HG03108 (cell line): ENCODE measurements at regions not wholly inside any gene's neighbourhood (a gene's known extent, or its start where the extent isn't known, plus 50 kb on each side); places are given as distances from the start of the nearest gene placed in this dataset.

ENCODE experiments used
- ATAC-seq: cut with Tn5 transposase; IDR thresholded peaks from one replicate; pipeline ENCODE4 v1.9.1; 2021; ENCODE audit warnings: moderate library complexity; ENCODE audit not compliant: unreplicated experiment

DNA sequence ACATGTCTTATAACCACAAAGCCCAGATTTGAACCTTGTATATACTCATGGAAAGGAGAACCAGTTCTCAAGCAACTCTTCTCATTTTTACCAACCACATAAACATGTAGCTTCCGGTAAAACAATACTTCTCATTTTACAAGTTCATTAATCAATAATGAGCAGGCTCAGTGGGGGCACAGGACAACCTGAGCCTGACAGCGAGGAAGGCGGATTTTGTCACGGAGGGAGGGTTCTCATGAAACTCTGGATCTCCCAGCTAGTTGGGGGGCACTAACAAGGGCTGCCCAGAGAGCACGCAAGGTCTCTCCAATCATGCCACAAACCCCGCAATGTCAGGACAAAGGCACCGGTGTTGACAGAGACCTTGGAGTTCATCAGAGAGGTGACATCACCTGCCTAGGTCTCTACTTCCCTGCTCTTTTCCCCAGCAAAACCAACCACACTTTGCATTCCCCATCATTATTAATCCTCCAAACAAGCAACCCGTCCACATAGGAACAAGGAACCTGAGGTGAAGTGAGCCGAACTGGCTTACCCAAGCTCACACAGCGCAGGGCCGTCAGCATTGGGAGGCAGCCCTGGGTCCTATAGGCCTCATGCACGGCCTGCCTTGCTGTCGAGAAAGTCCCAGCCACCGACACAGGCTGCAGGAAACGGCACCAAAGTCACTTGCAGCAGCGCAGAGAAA lies 192.1 kb upstream of the KLF14 start:
- ATAC-seq = peak; percentile 49

DNA sequence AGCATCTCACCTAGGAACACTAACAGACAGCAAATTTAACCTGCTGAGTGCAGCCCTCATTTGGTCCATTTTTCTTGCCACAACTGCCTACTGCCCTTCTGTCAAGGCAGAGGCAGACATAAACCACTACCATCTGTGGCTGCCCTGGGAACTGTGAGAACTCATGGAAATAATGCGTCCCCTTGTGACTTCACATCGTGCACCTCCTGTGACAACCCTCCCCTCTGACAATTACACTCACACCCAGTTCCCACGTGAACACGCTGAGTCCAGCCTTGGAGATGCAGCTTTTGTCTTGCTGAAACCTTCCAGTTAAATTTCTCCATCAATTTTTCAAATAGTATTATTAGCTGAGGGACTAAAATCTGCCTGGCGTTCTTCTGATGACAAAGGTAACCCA lies 193.1 kb upstream of the KLF14 start:
- no peak for ATAC-seq

GRCh38 chr7:130927564-130927963 lies 193.6 kb upstream of the KLF14 start:
- ATAC-seq = no peak

- no peak for ATAC-seq
These were observed 196.1 kb upstream of the KLF14 start for GRCh38 chr7:130929896-130930659.

- ATAC-seq = no peak
These were observed 196.7 kb upstream of the KLF14 start for GRCh38 chr7:130930681-130931080.

GRCh38 chr7:130931423-130931822 lies 197.4 kb upstream of the KLF14 start:
- ATAC-seq = no peak

DNA sequence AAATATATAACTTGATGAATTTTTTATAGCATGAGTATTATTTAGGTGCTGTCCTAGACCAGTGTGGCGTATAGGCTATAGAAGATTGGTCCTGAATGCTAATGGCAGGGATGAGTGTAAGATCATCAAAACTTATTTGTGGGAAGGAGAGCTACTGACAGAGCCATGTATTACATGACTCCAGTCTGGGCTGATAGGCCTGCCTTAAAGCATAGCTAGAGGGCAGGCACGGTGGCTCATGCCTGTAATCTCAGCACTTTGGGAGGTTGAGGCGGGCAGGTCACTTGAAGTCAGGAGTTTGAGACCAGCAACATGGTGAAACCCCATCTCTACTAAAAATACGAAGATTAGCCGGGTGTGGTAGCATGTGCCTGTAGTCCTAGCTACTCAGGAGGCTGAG lies 198.1 kb upstream of the KLF14 start:
- no peak for ATAC-seq

DNA sequence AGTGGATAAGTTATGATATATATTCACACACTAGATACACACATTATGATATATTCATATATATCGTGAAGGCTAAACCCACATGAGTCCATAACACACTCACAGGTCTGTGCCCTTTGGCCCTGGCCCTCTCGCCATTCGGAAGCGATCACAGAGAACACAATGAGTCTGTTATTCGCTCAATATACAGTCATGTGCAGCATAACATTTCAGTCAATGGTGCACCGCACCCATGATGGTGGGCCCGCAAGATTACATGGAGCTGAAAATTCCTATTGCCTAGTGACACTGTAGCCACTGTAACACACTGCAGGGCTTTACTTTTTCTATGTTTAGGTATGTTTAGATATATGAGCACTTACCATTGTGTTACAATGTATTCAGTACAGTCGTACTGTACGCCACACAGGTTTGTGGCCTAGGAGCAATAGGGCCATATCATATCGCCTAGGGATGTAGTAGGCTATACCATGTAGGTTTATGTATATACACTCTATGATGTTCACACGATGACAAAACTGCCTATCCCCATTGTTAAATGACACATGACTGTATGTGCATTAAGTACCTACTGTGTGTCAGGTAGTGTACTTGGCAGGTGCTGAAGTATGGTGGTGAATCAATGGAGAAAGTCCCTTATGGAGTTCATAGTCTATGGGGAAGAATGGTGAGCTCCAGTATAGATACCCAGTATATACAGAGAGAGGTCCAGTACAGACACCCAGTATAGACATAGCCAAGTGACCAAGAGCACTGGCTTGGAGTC lies 198.8 kb upstream of the KLF14 start:
- no peak for ATAC-seq

DNA sequence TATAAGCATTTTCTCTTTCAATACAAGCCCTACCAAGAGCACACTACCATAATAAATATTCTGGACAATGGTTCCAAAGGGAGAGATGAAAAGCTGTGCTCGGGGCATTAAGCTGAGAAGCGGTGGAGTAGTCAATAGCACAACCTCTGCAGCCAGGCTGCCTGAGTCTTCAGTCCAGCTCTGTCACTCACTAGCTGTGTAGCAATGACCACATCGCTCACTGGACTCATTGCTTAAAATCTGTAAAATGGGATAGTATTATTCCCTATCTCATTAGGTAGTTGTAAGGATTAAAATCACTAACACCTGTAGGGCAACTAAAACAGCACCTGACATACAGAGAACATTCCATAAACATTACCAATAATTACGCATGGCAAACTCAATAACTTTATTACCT lies 199.9 kb upstream of the KLF14 start:
- ATAC-seq = no peak

GRCh38 chr7:130935564-130936157 lies 201.7 kb upstream of the KLF14 start:
- ATAC-seq = no peak

- ATAC-seq = no peak
These were observed 202.4 kb upstream of the KLF14 start for GRCh38 chr7:130936202-130936931.

DNA sequence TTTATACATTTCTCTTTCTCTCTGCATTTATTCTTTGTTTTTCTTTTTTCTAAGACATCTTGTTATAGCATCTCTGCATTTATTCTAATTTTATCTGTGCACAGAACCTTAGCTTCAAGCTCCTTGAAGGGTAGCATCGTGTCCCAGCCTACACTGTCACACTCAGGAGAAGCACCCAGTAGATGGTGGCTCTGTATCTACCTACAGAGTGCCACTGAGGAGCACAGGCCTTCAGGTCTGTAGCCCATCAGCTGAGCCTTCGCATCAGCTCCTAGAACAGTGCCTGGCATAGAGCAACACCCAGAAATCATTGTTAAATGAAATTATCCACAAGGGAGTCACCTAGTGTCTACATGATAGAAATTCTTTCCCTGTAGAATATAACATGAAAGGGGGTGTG lies 203.0 kb upstream of the KLF14 start:
- no peak for ATAC-seq

DNA sequence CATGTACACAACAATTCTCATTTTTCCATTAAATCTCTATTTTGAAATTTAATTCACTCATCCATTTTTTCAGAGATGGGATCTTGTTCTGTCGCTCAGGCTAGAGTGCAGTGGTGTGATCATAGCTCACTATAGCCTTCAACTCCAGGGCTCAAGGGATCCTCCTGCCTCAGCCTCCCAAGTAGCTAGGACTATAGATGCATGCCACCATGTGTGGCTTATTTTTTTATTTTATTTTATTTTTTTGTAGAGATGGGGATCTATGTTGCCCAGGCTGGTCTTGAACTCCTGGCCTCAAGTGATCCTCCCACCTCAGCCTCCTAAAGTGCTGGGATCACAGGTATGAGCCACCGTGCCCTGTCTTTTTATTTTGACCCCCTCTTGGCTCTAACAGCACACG lies 203.8 kb upstream of the KLF14 start:
- ATAC-seq = no peak

- ATAC-seq = no peak
These were observed 204.7 kb upstream of the KLF14 start for GRCh38 chr7:130938661-130939060.

DNA sequence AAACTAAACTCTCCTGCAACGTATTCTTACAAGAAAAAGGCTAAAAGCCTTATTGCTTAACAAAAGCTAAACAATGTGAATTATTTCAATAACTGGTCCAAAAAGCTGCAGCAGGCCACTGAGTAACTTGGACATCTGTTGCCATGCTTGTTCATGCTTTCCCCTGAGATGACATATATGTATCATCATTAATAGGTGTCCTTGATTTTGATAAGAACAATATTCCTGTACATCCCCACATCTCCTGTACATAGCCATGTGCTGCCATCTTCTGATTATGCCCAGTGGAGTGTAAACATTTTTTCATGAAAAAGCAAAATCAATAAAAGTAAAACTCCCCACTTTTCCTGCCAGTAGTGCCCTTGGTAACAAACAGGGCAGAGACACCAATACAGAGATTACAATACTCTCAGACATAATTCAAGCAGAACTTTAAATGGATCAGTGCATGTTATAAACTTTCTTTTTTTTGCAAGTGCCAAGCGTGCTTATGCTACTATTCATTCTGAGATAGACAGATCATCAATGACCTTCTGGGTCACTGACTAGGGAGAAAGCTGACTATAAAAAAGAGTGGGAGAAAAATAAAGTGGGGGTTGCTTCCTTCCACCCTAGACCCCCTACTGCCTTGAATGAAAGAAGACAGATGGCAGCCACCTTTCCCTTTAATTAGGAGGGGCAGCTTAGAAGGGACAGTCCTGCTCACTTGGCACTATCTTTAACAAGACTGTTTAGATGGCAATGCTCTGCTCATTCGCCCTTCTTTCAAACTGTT lies 205.5 kb upstream of the KLF14 start:
- ATAC-seq = no peak

DNA sequence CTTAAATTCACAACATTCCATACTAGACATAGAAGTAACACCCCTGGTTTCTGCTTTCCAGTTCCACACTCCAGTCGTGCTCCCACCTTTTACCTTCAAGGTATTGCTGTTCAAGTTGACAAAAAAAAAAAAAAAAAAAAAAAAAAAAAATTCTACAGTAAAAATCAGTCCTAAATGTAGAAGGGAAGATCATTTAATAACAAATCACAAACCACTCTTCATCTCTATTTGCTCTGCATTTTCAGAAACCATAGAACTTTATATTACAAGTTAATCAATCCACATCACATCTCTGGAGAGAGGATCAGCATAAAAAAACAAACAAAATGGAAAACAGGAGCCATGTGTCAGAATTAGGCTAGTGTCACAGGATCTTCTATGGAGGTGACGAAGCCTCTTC lies 206.3 kb upstream of the KLF14 start:
- ATAC-seq = no peak

GRCh38 chr7:130940907-130941306 lies 206.9 kb upstream of the KLF14 start:
- ATAC-seq = no peak

DNA sequence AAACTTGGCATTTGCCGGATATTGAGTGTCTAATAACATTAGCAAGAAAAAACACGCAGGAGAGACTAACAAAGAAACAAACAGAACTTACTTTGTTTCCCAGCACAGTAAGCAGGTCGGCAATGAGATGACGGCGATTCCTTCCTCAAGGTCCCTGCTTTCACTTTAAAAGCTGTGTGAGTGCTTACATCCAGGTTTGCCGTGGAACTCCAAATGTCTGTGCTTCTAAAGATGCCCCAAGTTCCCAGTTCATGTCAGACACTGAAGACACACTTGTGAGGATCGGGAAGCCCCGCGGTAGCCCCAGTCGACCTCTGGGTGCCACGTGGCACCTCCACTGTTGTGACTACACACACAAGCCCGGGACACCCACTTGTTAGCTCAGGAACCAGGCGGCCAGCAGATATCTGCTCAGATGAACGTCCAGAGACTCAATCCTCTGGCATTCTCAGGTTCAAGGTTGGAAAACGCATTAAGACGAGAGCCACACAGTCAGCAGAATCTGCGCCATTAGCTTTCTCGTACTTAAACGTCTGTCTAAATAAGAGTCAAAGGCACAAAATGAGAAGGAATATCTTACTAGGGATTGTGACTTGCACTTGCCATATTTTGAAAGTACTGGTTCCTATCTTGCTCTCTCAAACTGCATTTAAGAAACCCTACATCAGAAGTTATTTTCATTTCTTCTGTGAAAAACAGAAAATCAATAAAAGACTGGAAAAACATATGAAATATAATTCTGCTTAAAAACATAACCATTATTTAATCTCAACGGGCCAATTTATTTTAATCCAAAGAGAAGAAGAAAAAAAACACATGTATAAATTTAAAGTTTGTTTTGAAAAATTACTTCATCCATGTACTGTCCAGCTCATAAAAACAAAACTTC lies 207.6 kb upstream of the KLF14 start:
- no peak for ATAC-seq
